ENCODE measurements at regions not wholly inside any gene's neighbourhood (a gene's known extent, or its start where the extent isn't known, plus 50 kb on each side); places are given as distances from the start of the nearest gene placed in this dataset.
A peak's percentile ranks its signal among the peaks of the same experiment; 100 is the strongest.

- DNase-seq (ENCODE audit: extremely low spot score in 2 of 2), result peak in 1 of 2 donors; percentile 70
- intact Hi-C loops (cut with DNase I), result no loop called here
- H3K27me3 ChIP-seq, result no peaks in the 10 kb centered on the region
- no peak for TF ChIP-seq CTCF (IDR thresholded peaks at IDR 0.05)
- no peak for TF ChIP-seq POLR2A (IDR thresholded peaks at IDR 0.05)
- TF ChIP-seq POLR2AphosphoS5 (IDR thresholded peaks at IDR 0.05; ENCODE audit: insufficient read depth in 1 of 2, low read depth in 1 of 2), result no peak
- H3K27ac ChIP-seq, result no peak overlapping the region
- H3K4me1 ChIP-seq, result no peaks in the 10 kb centered on the region
- H3K4me3 ChIP-seq, result no peak overlapping the region
- no peaks in the 10 kb centered on the region for H3K36me3 ChIP-seq
- H3K9me3 ChIP-seq, result no peaks in the 10 kb centered on the region
Measured at GRCh38 chr3:134087060-134087974, 57.6 kb upstream of the SLCO2A1 start.

- TF ChIP-seq POLR2AphosphoS5 (IDR thresholded peaks at IDR 0.05; ENCODE audit: insufficient read depth in 1 of 2, low read depth in 1 of 2) (no peak), POLR2A (IDR thresholded peaks at IDR 0.05) (no peak), CTCF (IDR thresholded peaks at IDR 0.05) (no peak)
Measured at GRCh38 chr3:134086616-134087015, 56.9 kb upstream of the SLCO2A1 start.

GRCh38 chr3:134085034-134085775 is 55.5 kb upstream of the SLCO2A1 start:
- intact Hi-C loops (cut with DNase I), result no loop called here
- H3K36me3 ChIP-seq, result no peaks in the 10 kb centered on the region
- H3K4me1 ChIP-seq, result no peaks in the 10 kb centered on the region
- TF ChIP-seq POLR2AphosphoS5 (IDR thresholded peaks at IDR 0.05; ENCODE audit: insufficient read depth in 1 of 2, low read depth in 1 of 2) (no peak), POLR2A (IDR thresholded peaks at IDR 0.05) (no peak), CTCF (IDR thresholded peaks at IDR 0.05) (no peak)
- H3K4me3 ChIP-seq, result no peak overlapping the region
- H3K27me3 ChIP-seq, result no peaks in the 10 kb centered on the region
- H3K27ac ChIP-seq, result no peak overlapping the region
- peak in 1 of 2 donors; percentile 74 for DNase-seq (ENCODE audit: extremely low spot score in 2 of 2)
- H3K9me3 ChIP-seq, result no peaks in the 10 kb centered on the region

More at GRCh38 chr3:134086616-134087015, 56.9 kb upstream of the SLCO2A1 start:
- H3K9me3 ChIP-seq, result no peaks in the 10 kb centered on the region
- H3K27me3 ChIP-seq, result no peaks in the 10 kb centered on the region
- no peaks in the 10 kb centered on the region for H3K36me3 ChIP-seq
- no peak overlapping the region for H3K27ac ChIP-seq
- H3K4me1 ChIP-seq, result no peaks in the 10 kb centered on the region
- peak in 1 of 2 donors; percentile 58 for DNase-seq (ENCODE audit: extremely low spot score in 2 of 2)
- intact Hi-C loops (cut with DNase I), result no loop called here
- no peak overlapping the region for H3K4me3 ChIP-seq

- Histone ChIP-seq H3K27me3 (no peaks in the 10 kb centered on the region), H3K4me3 (no peak overlapping the region), H3K9me3 (no peaks in the 10 kb centered on the region), H3K36me3 (no peaks in the 10 kb centered on the region), H3K4me1 (no peaks in the 10 kb centered on the region), H3K27ac (no peak overlapping the region)
- intact Hi-C loops (cut with DNase I), result no loop called here
- DNase-seq (ENCODE audit: extremely low spot score in 2 of 2), result no peak
- TF ChIP-seq POLR2AphosphoS5 (IDR thresholded peaks at IDR 0.05; ENCODE audit: insufficient read depth in 1 of 2, low read depth in 1 of 2), result no peak
Measured at GRCh38 chr3:134084242-134084950, 54.7 kb upstream of the SLCO2A1 start.

GRCh38 chr3:134083626-134084241 is 54.0 kb upstream of the SLCO2A1 start:
- H3K4me1 ChIP-seq, result no peaks in the 10 kb centered on the region
- no peak overlapping the region for H3K4me3 ChIP-seq
- peak in 1 of 2 donors; percentile 70 for DNase-seq (ENCODE audit: extremely low spot score in 2 of 2)
- no peaks in the 10 kb centered on the region for H3K27me3 ChIP-seq
- no peaks in the 10 kb centered on the region for H3K36me3 ChIP-seq
- no peaks in the 10 kb centered on the region for H3K9me3 ChIP-seq
- TF ChIP-seq POLR2AphosphoS5 (IDR thresholded peaks at IDR 0.05; ENCODE audit: insufficient read depth in 1 of 2, low read depth in 1 of 2) (no peak), CTCF (IDR thresholded peaks at IDR 0.05) (no peak), POLR2A (IDR thresholded peaks at IDR 0.05) (no peak)
- intact Hi-C loops (cut with DNase I), result no loop called here
- H3K27ac ChIP-seq, result no peak overlapping the region

Measured in vagina (tissue), 2 donors.